H1 (cell line): ENCODE measurements at regions not wholly inside any gene's neighbourhood (a gene's known extent, or its start where the extent isn't known, plus 50 kb on each side); places are given as distances from the start of the nearest gene placed in this dataset.
"Not testable (repeated sequence)": the region's sequence is repeated elsewhere in the genome, so short reads cannot be mapped to it uniquely, and the experiment has no call there.

ENCODE experiments used
- CTCF ChIA-PET: fragments of 300-600 bp; sonication (Branson Sonifier 250); formaldehyde crosslinking; loops from one replicate; lab custom pipeline; 2021; ENCODE audit not compliant: partially characterized antibody; lab: Charles Lee
- POLR2A ChIA-PET: fragments of 300-600 bp; sonication (Branson Sonifier 250); formaldehyde crosslinking; loops from one replicate; lab custom pipeline; 2021; ENCODE audit warnings: inconsistent platforms; ENCODE audit not compliant: partially characterized antibody; lab: Charles Lee
- DNase-seq, 2 experiments: peaks; one replicate each; pipeline versions ENCODE4 v3.0.0 to v3.0.0-alpha.2; 2010 to 2022; ENCODE audit warnings: low spot score in 2 of 2, low read depth in 1 of 2, mixed read lengths in 1 of 2
- FAIRE-seq: peaks from 2 replicates; lab custom pipeline; 2011; peaks lifted over from hg19 to GRCh38; lab: Jason Lieb, UNC
- H2AFZ ChIP-seq: 2 replicates; pipeline ENCODE4 v1.8.1; 2012; ENCODE audit warnings: low read length, inconsistent platforms
- H2AK5ac ChIP-seq: 2 replicates; pipeline ENCODE4 v1.6.1; 2013; ENCODE audit warnings: low read depth, low read length
- H2BK120ac ChIP-seq: replicated peaks from 2 replicates; pipeline ENCODE3; 2013; ENCODE audit warnings: low read depth, low read length, inconsistent platforms
- H2BK12ac ChIP-seq: 2 replicates; pipeline ENCODE4 v1.6.1; 2013; ENCODE audit warnings: low read depth, low read length
- H2BK15ac ChIP-seq: 2 replicates; pipeline ENCODE4 v1.6.1; 2013; ENCODE audit warnings: low read length
- H2BK20ac ChIP-seq: 2 replicates; pipeline ENCODE4 v1.6.1; 2013; ENCODE audit warnings: low read length
- H2BK5ac ChIP-seq: 2 replicates; pipeline ENCODE4 v1.6.1; 2013; ENCODE audit warnings: low read depth, low read length
- H3K14ac ChIP-seq: 2 replicates; pipeline ENCODE4 v1.6.1; 2013; ENCODE audit warnings: inconsistent platforms; ENCODE audit not compliant: insufficient read length
- H3K18ac ChIP-seq: 2 replicates; pipeline ENCODE4 v1.6.1; 2013; ENCODE audit warnings: low read length; ENCODE audit errors: extremely low read depth
- H3K23ac ChIP-seq: 2 replicates; pipeline ENCODE4 v1.6.1; 2013; ENCODE audit warnings: inconsistent platforms; ENCODE audit not compliant: insufficient read length
- H3K23me2 ChIP-seq: 2 replicates; pipeline ENCODE4 v1.6.1; 2013; ENCODE audit warnings: low read depth, low read length
- H3K27ac ChIP-seq: 2 replicates; pipeline ENCODE4 v1.6.1; 2011; ENCODE audit warnings: low read depth, low read length, inconsistent platforms
- H3K27me3 ChIP-seq, 4 experiments: replicated peaks in 1 of 4; 1 replicate in 1 of 4; 2 replicates in 3 of 4; pipeline versions ENCODE4 v1.6.1 to v1.8.1; 2011 to 2013; ENCODE audit warnings: low read length in 3 of 4, mild to moderate bottlenecking in 3 of 4, inconsistent platforms in 2 of 4, mixed read lengths in 2 of 4, moderate library complexity in 1 of 4; ENCODE audit not compliant: control insufficient read depth in 3 of 4, insufficient read depth in 3 of 4; ENCODE audit errors: extremely low read depth in 1 of 4
- H3K36me3 ChIP-seq, 4 experiments: 2 replicates each; pipeline versions ENCODE4 v1.6.1 to v1.8.1; 2011 to 2013; ENCODE audit warnings: mild to moderate bottlenecking in 4 of 4, low read length in 3 of 4, moderate library complexity in 2 of 4, control low read depth in 1 of 4, inconsistent platforms in 1 of 4; ENCODE audit not compliant: insufficient read depth in 4 of 4, control insufficient read depth in 2 of 4
- H3K4ac ChIP-seq: replicated peaks from 2 replicates; pipeline ENCODE3; 2013; ENCODE audit warnings: low read length, low read depth, mixed read lengths, inconsistent platforms; ENCODE audit not compliant: insufficient read length
- H3K4me1 ChIP-seq, 4 experiments: replicated peaks in 1 of 4; 1 replicate in 1 of 4; 2 replicates in 3 of 4; pipeline versions ENCODE4 v1.6.1 to v1.8.1; 2011 to 2013; ENCODE audit warnings: low read length in 3 of 4, inconsistent platforms in 2 of 4, mixed read lengths in 1 of 4; ENCODE audit not compliant: insufficient read depth in 4 of 4, control insufficient read depth in 3 of 4
- H3K4me2 ChIP-seq, 2 experiments: 2 replicates each; pipeline versions ENCODE4 v1.6.1 to v1.8.1; 2011 to 2013; ENCODE audit warnings: low read depth in 2 of 2, low read length in 2 of 2, control low read depth in 1 of 2, inconsistent platforms in 1 of 2, mild to moderate bottlenecking in 1 of 2; ENCODE audit not compliant: insufficient read depth in 1 of 2
- H3K4me3 ChIP-seq, 4 experiments: fragments of 200-600, 300-600 bp in 1 of 4; sonication (generic), shearing (Covaris generic), sonication (Bioruptor Twin) in 1 of 4; 2 replicates each; pipeline versions ENCODE4 v1.5.1 to v1.8.1; 2011 to 2016; ENCODE audit warnings: low read length in 4 of 4, low read depth in 3 of 4, control low read depth in 2 of 4, inconsistent platforms in 2 of 4, mild to moderate bottlenecking in 2 of 4, mixed read lengths in 1 of 4, moderate library complexity in 1 of 4; ENCODE audit not compliant: insufficient read depth in 2 of 4; ENCODE audit errors: extremely low read depth in 1 of 4
- H3K56ac ChIP-seq: replicated peaks from 2 replicates; pipeline ENCODE3; 2013; ENCODE audit warnings: low read depth, mild to moderate bottlenecking, mixed read lengths, low read length, inconsistent platforms; ENCODE audit not compliant: insufficient read length
- H3K79me1 ChIP-seq: 2 replicates; pipeline ENCODE4 v1.6.1; 2013; ENCODE audit warnings: low read depth, low read length, control low read depth
- H3K79me2 ChIP-seq, 2 experiments: 2 replicates each; pipeline versions ENCODE4 v1.6.1 to v1.8.1; 2012 to 2013; ENCODE audit warnings: low read length in 2 of 2, mild to moderate bottlenecking in 2 of 2, inconsistent platforms in 1 of 2; ENCODE audit not compliant: insufficient read depth in 2 of 2, control insufficient read depth in 1 of 2
- H3K9ac ChIP-seq, 4 experiments: replicated peaks in 1 of 4; 1 replicate in 1 of 4; 2 replicates in 3 of 4; pipeline versions ENCODE4 v1.6.1 to v1.8.1; 2011 to 2013; ENCODE audit warnings: low read depth in 3 of 4, low read length in 3 of 4, control low read depth in 2 of 4, mild to moderate bottlenecking in 2 of 4, moderate library complexity in 2 of 4, inconsistent platforms in 1 of 4; ENCODE audit errors: extremely low read depth in 1 of 4
- H3K9me3 ChIP-seq, 2 experiments: 2 replicates each; pipeline versions ENCODE4 v1.6.1 to v1.8.1; 2012 to 2013; ENCODE audit warnings: mild to moderate bottlenecking in 2 of 2, moderate library complexity in 2 of 2, control low read depth in 1 of 2, inconsistent platforms in 1 of 2, low read depth in 1 of 2, low read length in 1 of 2, mixed read lengths in 1 of 2; ENCODE audit not compliant: insufficient read depth in 2 of 2
- H4K20me1 ChIP-seq, 2 experiments: replicated peaks in 1 of 2; 2 replicates each; pipeline versions ENCODE3 to v1.8.1; 2011 to 2013; ENCODE audit warnings: inconsistent platforms in 2 of 2, low read length in 2 of 2, mild to moderate bottlenecking in 1 of 2; ENCODE audit not compliant: insufficient read depth in 2 of 2, control insufficient read depth in 1 of 2
- H4K5ac ChIP-seq: 2 replicates; pipeline ENCODE4 v1.6.1; 2013; ENCODE audit warnings: low read length, low read depth, mixed read lengths, inconsistent platforms; ENCODE audit not compliant: insufficient read length
- H4K8ac ChIP-seq: 2 replicates; pipeline ENCODE4 v1.8.0; 2013; ENCODE audit warnings: mild to moderate bottlenecking, moderate library complexity, low read length, inconsistent platforms; ENCODE audit not compliant: insufficient read depth; ENCODE audit errors: extremely low read depth
- H4K91ac ChIP-seq: replicated peaks from 2 replicates; pipeline ENCODE3; 2013; ENCODE audit warnings: low read length, mixed read lengths, inconsistent platforms; ENCODE audit not compliant: insufficient read length
- POLR2AphosphoS5 ChIP-seq: IDR thresholded peaks from 2 replicates; pipeline ENCODE4 v1.6.1; 2011; ENCODE audit warnings: low read depth, low read length
- WGBS, 2 experiments: shearing (Covaris generic) in 1 of 2; methylation state at CpG; one replicate each; pipeline versions ENCODE4 v1.1.6 to v1.1.7; 2013 to 2015; ENCODE audit warnings: low lambda C conversion rate in 2 of 2, mixed read lengths in 2 of 2, inconsistent platforms in 1 of 2, low coverage in 1 of 2, missing lambda C conversion rate in 1 of 2; ENCODE audit not compliant: insufficient replicate concordance in 2 of 2, insufficient coverage in 1 of 2, insufficient read length in 1 of 2; ENCODE audit errors: extremely low coverage in 1 of 2, missing lambda C conversion rate in 1 of 2; 5-methylcytosine and 5-hydroxymethylcytosine counted together

- TF ChIP-seq POLR2AphosphoS5: no peak
- TF ChIP-seq, all 59 proteins: peak for 0
Observed at GRCh38 chr3:162632672-162633071, 1136.1 kb downstream of the OTOL1 start (continued).

GRCh38 chr3:162640208-162640607, 1143.6 kb downstream of the OTOL1 start:
- H2AK5ac ChIP-seq, CTCF ChIA-PET, H3K79me1 ChIP-seq, H3K9ac ChIP-seq, H3K4me2 ChIP-seq, H2BK120ac ChIP-seq, H2BK20ac ChIP-seq, H3K4me1 ChIP-seq, H3K56ac ChIP-seq, H2BK5ac ChIP-seq, H3K18ac ChIP-seq, H3K4me3 ChIP-seq, FAIRE-seq, H3K27me3 ChIP-seq, H3K4ac ChIP-seq, H4K5ac ChIP-seq, H4K8ac ChIP-seq, H2AFZ ChIP-seq, H3K23ac ChIP-seq, H3K14ac ChIP-seq, H3K36me3 ChIP-seq, H3K79me2 ChIP-seq, H2BK15ac ChIP-seq, H4K91ac ChIP-seq, H4K20me1 ChIP-seq, H3K23me2 ChIP-seq, H2BK12ac ChIP-seq, H3K27ac ChIP-seq, DNase-seq, POLR2A ChIA-PET: not testable (repeated sequence)
- H3K9me3 ChIP-seq: peaks cover 11 to 12% of the 10 kb centered on the region in 2 experiments; a peak in 2 of 4 replicates
- WGBS, 2 experiments: 94% methylated on average over 13 of the region's 13 CpGs; no CpG with 5 or more reads in 1 of the 2 experiments
